ENCODE measurements at regions not wholly inside any gene's neighbourhood (a gene's known extent, or its start where the extent isn't known, plus 50 kb on each side); places are given as distances from the start of the nearest gene placed in this dataset.

GRCh38 chr2:49858113-49858490, 703.8 kb upstream of the FSHR start:
- TF ChIP-seq POLR2AphosphoS5 (IDR thresholded peaks at IDR 0.05), result no peak
- TF ChIP-seq EP300 (IDR thresholded peaks at IDR 0.05), result no peak
- TF ChIP-seq, protein P1, sequence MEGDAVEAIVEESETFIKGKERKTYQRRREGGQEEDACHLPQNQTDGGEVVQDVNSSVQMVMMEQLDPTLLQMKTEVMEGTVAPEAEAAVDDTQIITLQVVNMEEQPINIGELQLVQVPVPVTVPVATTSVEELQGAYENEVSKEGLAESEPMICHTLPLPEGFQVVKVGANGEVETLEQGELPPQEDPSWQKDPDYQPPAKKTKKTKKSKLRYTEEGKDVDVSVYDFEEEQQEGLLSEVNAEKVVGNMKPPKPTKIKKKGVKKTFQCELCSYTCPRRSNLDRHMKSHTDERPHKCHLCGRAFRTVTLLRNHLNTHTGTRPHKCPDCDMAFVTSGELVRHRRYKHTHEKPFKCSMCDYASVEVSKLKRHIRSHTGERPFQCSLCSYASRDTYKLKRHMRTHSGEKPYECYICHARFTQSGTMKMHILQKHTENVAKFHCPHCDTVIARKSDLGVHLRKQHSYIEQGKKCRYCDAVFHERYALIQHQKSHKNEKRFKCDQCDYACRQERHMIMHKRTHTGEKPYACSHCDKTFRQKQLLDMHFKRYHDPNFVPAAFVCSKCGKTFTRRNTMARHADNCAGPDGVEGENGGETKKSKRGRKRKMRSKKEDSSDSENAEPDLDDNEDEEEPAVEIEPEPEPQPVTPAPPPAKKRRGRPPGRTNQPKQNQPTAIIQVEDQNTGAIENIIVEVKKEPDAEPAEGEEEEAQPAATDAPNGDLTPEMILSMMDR (IDR thresholded peaks at IDR 0.05), result no peak
- TF ChIP-seq POLR2A (IDR thresholded peaks at IDR 0.05; ENCODE audit: low read depth), result no peak

All from esophagus muscularis mucosa (tissue), 4 donors.